ENCODE measurements at regions not wholly inside any gene's neighbourhood (a gene's known extent, or its start where the extent isn't known, plus 50 kb on each side); places are given as distances from the start of the nearest gene placed in this dataset.
"Not testable (repeated sequence)": the region's sequence is repeated elsewhere in the genome, so short reads cannot be mapped to it uniquely, and the experiment has no call there.

DNA sequence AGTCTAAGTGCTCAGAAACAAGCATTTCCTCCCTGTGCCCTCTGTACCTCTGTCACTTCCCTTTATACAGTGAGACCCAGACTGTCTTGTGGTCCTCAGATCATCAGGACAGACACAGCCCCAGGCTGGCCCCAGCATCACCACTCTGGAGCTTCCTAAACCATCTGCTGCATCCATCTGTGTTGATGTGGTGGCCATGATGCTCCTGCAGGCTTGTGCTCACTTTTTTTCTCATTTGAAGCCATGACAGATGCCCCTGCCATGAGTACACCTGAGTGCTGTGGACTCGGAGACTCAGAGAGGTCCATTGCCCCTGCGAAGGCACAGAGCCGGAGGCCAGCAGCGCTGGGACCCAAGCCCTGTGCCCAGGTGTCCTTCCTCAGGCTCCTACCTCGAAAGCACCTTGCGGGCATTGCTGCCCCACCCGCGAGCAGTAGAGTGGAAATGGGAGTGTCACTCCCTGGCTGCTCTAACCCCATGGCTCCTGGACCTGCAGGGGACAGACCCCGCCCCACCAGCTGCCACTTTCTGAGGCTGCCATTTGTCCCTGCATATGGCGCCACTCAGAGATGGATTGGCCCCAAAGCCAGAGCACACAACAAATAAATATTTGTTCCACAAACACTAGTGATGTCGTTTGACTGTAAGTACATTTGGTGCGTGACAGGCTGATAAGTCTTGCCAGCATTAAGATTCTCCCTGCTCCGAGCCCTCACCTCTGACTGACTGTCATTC lies 593.5 kb downstream of the TBC1D22A start:
- no peak overlapping the region for H3K4me3 Mint-ChIP-seq
- H3K9me3 Mint-ChIP-seq, result peaks cover 0 to 7% (median 4%) of the 10 kb centered on the region in 3 donors
- H3K36me3 Mint-ChIP-seq, result no peaks in the 10 kb centered on the region
- H3K27ac Mint-ChIP-seq, result no peak overlapping the region
- H3K4me1 Mint-ChIP-seq, result no peaks in the 10 kb centered on the region
- peaks cover 1% of the 10 kb centered on the region for H3K27me3 Mint-ChIP-seq

DNA sequence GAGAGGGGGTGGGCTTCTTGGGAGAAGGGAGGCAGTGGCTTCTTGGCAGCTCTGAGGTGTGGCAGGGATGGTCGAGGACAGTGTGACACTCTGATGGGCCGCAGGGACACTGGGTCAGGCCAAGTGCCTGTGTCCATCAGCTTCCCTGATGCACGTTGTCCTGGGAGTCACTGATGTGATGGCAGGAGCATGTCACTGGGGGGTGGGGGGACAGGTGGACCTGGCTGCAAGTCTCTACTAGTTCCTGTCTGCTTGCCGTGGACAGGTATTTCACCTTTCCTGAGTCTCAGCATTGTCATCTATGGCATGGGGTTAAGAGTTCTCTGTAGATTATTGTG lies 592.9 kb downstream of the TBC1D22A start:
- H3K27ac Mint-ChIP-seq, result no peak overlapping the region
- H3K36me3 Mint-ChIP-seq, result no peaks in the 10 kb centered on the region
- H3K9me3 Mint-ChIP-seq, result peaks cover 0 to 4% (median 0%) of the 10 kb centered on the region in 3 donors
- H3K27me3 Mint-ChIP-seq, result peaks cover 1% of the 10 kb centered on the region
- no peak overlapping the region for H3K4me3 Mint-ChIP-seq
- no peaks in the 10 kb centered on the region for H3K4me1 Mint-ChIP-seq

DNA sequence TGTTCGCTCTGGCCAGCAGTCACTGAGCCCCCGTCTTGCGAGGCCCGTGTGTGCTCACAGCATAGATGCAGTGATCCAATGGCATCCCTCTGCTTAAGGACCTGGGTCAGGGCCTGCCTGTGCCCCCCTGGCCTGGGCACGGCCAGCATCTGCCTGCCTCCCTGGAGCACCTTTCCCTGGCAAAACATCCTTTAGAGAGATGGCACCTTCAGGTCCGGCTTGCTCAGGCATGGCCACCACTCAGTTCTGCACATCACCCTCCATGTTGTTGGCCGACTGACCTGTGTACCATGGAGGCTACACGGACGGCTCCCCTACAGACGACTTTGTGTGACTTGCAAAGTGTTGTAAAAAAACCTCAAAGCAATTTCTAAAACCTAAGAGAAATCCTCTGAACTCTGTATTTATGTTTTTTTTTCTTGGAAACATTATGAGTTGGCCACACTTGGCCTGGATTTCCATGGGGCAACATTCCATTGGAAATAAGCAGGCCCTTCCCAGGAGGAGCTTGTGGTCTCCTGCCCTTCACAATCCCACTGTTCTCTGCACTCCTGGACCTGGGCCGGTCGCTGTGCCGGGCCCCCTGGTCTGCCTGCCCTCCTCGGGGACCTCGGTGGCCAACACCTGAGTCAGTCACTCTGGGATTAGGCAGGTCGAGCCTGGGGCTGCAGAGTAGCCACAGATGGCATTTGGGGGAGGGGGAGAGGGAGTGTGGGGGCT lies 592.4 kb downstream of the TBC1D22A start:
- H3K9me3 Mint-ChIP-seq, result peaks cover 0 to 5% (median 1%) of the 10 kb centered on the region in 3 donors
- no peak overlapping the region for H3K27ac Mint-ChIP-seq
- no peaks in the 10 kb centered on the region for H3K27me3 Mint-ChIP-seq
- H3K4me3 Mint-ChIP-seq, result no peak overlapping the region
- no peaks in the 10 kb centered on the region for H3K36me3 Mint-ChIP-seq
- H3K4me1 Mint-ChIP-seq, result no peaks in the 10 kb centered on the region

DNA sequence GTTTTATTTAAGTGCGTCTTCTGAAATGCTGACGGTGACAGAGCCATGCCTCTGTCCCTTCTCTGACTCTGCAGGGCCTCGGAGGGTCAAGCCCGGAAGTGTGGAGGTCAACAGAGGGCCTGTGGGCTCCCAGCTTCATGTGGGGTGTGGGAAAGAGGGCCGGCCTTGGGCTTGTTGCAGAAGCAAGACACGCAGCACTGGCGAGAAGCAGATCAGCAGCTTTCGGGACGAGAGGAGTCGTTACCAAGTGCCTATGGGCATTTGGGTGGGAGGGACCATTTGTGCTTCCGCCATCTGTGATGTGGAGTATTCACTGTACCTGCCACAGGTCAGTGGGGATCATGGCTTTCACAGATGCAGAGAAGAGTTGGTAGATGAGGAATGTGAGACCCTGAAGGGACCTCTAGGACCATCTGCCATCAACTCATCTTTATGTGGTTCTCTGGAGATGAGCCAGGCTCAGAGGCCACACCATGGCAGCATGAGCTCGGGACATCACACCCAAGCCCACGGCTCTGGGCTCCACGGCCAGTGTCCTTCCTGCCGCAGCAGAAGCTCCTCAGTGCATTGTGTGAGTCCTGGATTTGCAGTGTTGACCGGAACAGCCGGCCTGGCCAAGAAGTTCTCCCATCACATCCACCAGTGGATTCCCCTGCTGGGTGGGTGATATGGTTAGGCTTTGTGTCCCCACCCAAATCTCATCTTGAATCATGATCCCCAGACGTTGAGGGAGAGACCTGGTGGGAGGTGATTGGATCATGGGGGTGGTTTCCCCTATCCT lies 590.7 kb downstream of the TBC1D22A start:
- Mint-ChIP-seq H3K27me3 (no peaks in the 10 kb centered on the region), H3K27ac (peak overlapping the region in 1 of 3 donors; percentile 19)

DNA sequence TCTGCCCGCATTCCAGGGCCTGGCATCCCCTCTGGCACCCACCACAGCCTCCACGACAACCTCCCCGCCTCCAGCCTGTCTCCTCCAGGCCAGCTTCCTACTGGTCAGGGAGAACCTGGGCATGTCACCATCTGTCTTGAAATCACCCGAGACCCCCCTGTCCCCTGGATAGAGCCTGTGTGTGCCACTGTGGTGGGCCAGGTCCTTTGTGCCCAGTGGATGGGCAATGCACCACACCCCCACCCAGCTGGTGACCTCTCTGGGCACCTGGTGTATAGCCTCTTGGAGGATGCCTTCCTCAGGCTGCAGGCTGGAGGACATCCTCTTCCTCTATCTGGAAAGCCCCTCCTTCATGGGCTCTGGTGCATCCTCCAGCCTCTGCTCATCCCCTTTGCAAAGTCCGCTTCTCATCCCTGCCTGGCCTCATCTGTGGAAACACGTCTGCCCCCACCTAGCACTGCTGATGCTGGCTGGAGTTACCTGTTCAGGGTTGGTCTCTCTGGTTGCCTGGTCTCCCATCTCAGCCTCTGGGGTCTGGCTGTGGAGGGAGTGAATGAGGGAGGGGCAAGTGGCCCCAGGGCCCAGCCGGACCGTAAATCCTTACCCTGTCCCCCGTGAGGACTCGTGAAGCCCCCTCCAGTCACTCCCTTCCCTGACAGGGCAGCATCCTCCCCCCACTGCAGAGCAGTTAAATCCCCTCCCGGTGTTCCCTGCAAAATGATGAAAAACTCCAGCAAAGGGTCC lies 589.6 kb downstream of the TBC1D22A start:
- H3K4me1 Mint-ChIP-seq, result no peaks in the 10 kb centered on the region
- H3K4me3 Mint-ChIP-seq, result no peak overlapping the region
- peaks cover 0 to 7% (median 1%) of the 10 kb centered on the region in 3 donors for H3K9me3 Mint-ChIP-seq
- H3K27me3 Mint-ChIP-seq, result no peaks in the 10 kb centered on the region
- no peak overlapping the region for H3K27ac Mint-ChIP-seq
- H3K36me3 Mint-ChIP-seq, result no peaks in the 10 kb centered on the region

More for the DNA sequence above, 590.7 kb downstream of the TBC1D22A start:
- Mint-ChIP-seq H3K9me3 (peaks cover 0 to 7% (median 1%) of the 10 kb centered on the region in 3 donors), H3K36me3 (no peaks in the 10 kb centered on the region), H3K4me1 (no peaks in the 10 kb centered on the region), H3K4me3 (no peak overlapping the region)

DNA sequence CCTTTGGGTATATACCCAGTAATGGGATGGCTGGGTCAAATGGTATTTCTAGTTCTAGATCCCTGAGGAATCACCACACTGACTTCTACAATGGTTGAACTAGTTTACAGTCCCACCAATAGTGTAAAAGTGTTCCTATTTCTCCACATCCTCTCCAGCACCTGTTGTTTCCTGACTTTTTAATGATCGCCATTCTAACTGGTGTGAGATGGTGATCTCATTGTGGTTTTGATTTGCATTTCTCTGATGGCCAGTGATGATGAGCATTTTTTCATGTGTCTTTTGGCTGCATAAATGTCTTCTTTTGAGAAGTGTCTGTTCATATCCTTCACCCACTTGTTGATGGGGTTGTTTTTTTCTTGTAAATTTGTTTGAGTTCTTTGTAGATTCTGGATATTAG lies 583.8 kb downstream of the TBC1D22A start:
- not testable (repeated sequence) for H3K27ac Mint-ChIP-seq, H3K9me3 Mint-ChIP-seq, H3K36me3 Mint-ChIP-seq, H3K4me1 Mint-ChIP-seq, H3K4me3 Mint-ChIP-seq, H3K27me3 Mint-ChIP-seq

DNA sequence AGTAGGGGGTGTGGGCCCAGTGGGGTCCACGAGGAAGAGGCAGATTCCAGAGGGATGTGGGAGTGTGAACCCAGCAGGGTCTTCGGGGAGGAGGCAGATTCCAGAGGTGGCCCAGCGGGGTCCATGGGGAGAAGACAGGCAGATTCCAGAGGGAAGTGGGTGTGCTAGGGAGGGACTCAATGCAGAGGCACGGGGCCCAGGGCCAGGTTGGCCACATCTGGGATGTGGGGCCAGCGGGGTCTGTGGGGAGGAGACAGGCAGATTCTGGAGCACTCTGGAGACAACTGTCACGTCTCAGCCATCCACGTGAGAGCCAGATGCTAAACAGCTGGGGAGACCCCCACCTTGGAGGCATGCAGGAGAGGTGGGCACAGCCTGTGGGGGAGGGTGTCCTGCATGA lies 582.6 kb downstream of the TBC1D22A start:
- H3K4me3 Mint-ChIP-seq, result no peak overlapping the region
- H3K36me3 Mint-ChIP-seq, result no peaks in the 10 kb centered on the region
- H3K9me3 Mint-ChIP-seq, result peaks cover 0 to 4% (median 0%) of the 10 kb centered on the region in 3 donors
- no peak overlapping the region for H3K27ac Mint-ChIP-seq
- H3K4me1 Mint-ChIP-seq, result no peaks in the 10 kb centered on the region
- peaks cover 2% of the 10 kb centered on the region for H3K27me3 Mint-ChIP-seq

DNA sequence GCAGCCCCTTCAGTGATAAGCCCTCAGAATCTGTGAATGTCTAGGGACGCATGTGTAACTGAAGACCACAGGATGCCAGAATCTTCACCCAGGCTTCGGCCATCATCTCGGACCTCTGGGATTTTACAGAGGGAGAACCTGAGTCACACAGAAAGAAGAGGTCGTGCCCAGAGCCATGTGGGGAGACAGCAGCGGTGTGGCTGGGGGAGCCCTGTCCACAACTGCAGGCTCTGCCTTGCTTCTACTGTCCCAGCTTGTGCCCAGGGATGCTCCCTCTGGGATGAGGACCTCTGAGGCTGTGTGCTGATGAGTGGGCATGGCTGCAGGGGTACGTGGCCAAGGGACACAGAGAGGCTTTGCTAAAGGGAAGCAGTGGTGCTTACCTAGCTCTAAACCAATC lies 582.0 kb downstream of the TBC1D22A start:
- no peak overlapping the region for H3K27ac Mint-ChIP-seq
- no peak overlapping the region for H3K4me3 Mint-ChIP-seq
- H3K36me3 Mint-ChIP-seq, result no peaks in the 10 kb centered on the region
- peaks cover 2% of the 10 kb centered on the region for H3K27me3 Mint-ChIP-seq
- peaks cover 0 to 2% (median 0%) of the 10 kb centered on the region in 3 donors for H3K9me3 Mint-ChIP-seq
- H3K4me1 Mint-ChIP-seq, result no peaks in the 10 kb centered on the region

DNA sequence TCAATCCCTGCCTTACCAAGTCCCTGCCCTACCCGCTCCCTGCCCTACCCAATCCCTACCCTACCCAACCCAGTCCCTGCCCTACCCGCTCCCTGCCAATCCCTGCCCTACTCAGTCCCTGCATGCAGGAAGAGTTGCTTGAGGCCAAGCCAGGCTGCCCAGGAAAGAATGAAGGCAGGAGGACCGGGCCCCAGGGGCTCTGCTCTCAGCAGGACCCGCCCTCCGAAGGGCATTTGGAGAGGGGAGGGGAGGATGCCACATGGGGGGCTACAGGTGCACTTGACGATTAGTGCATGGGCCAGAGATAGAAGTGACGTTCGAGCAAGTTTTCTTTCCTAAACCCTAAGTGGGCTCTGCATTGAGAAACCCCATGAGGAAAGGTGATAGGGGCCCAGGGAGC lies 581.2 kb downstream of the TBC1D22A start:
- Mint-ChIP-seq H3K36me3 (peaks cover 2% of the 10 kb centered on the region), H3K4me3 (no peak overlapping the region), H3K4me1 (no peaks in the 10 kb centered on the region), H3K27me3 (peaks cover 2% of the 10 kb centered on the region), H3K27ac (no peak overlapping the region), H3K9me3 (peaks cover 0 to 2% (median 0%) of the 10 kb centered on the region in 3 donors)

DNA sequence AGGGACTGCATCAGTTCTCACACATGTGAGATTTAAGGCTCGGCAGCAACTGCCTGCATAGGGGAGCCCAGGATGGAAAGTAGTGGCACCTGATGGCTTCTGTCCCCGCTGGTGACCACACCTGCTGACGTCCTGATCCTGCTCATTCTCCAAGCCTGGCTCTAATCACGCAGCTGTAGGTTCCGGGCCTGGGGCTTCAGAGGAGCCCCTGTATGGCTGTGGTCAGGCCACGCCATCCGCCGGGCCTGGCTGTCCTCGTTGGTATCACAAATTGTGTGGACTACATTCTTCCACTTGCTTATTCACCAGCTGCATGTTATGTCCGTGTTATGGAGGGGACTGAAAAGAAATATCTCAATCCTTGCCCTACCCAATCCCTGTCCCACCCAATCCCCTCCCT lies 580.0 kb downstream of the TBC1D22A start:
- Mint-ChIP-seq H3K4me1 (no peaks in the 10 kb centered on the region), H3K27me3 (peaks cover 2% of the 10 kb centered on the region), H3K27ac (no peak overlapping the region), H3K4me3 (no peak overlapping the region), H3K9me3 (peaks cover 0 to 4% (median 2%) of the 10 kb centered on the region in 3 donors), H3K36me3 (peaks cover 2% of the 10 kb centered on the region)

DNA sequence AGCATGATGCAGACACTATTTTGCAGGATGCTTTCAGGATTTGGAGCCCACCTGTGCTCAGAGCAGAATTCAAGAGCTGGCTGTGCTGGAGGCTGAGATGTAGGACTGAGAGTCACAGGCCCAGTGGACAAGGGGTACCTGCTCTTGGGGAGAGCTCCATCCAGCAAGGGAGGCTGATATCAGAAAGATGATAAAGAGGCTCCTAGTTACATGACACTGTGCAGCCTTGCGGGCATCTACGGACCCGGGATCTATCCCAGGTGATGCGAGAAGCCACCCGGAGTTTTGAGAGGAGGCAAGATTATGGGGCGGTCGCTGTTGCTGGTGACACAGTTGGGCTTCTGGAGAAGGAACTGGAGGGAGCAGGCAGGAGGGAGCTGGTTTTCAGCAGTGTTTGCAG lies 579.0 kb downstream of the TBC1D22A start:
- H3K4me3 Mint-ChIP-seq, result no peak overlapping the region
- H3K4me1 Mint-ChIP-seq, result no peaks in the 10 kb centered on the region
- peaks cover 0 to 4% (median 2%) of the 10 kb centered on the region in 3 donors for H3K9me3 Mint-ChIP-seq
- H3K27me3 Mint-ChIP-seq, result peaks cover 2% of the 10 kb centered on the region
- peaks cover 2% of the 10 kb centered on the region for H3K36me3 Mint-ChIP-seq
- H3K27ac Mint-ChIP-seq, result no peak overlapping the region

DNA sequence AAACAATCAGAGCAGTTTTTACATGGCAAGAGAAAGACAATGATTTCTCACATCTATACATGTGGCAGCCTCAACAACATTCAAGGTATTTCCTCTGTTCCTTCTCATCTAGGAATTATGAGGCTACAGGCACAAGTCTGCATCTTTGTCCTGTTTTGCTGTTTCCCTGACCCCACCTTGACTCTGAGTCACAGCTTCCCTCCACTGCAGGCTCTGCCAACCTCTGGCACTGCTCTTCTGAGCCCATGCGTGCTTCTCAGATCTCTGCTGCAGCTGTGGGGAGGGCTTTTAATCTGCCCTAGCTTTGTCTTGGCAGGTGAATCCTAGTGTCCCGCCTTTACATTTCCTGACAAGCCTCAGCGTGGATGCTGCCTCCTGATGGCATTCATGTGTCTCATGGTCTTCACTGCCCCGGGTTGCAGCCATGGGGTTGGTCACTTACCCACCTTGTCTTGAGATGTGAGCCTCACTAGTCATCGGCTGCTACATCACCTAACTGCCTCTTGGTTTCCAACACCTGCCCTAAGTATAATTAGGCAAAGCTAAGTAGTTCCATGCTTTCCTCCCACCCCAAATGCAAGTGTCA lies 578.5 kb downstream of the TBC1D22A start:
- Mint-ChIP-seq H3K27ac (no peak overlapping the region), H3K4me1 (peaks cover 0 to under 1% (median 0%) of the 10 kb centered on the region in 3 donors), H3K27me3 (peaks cover 2% of the 10 kb centered on the region), H3K36me3 (peaks cover 2% of the 10 kb centered on the region), H3K9me3 (peaks cover 2 to 8% (median 2%) of the 10 kb centered on the region in 3 donors), H3K4me3 (no peak overlapping the region)

DNA sequence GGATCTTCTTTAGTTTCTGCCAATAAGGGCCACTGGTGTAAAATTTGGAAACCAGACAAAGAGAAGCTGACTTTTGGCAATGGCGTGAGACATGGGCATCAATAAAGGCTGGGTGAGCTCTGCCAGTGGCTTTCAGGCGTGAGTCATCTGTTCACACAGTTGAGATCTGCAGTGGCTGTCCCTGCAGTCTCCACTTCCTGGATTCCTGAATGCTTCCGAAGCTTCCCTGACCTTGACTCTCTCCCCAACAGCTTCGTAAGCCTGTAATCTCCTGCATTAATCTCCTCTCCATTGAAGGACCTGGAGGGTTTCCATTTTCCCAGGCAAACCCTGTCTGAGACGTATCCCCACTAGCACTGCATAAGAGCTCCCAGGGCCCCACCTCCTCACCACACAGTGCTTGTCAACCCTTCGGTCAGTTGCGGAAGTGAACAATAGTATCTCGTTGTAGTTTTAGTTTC lies 574.7 kb downstream of the TBC1D22A start:
- H3K4me3 Mint-ChIP-seq, result peak overlapping the region in 3 of 4 donors; percentile 28 to 76 (median 66)
- peaks cover 2% of the 10 kb centered on the region for H3K36me3 Mint-ChIP-seq
- H3K9me3 Mint-ChIP-seq, result peaks cover 3 to 17% (median 4%) of the 10 kb centered on the region in 3 donors
- peak overlapping the region in 2 of 3 donors; percentile 20 to 55 for H3K27ac Mint-ChIP-seq
- peaks cover 2% of the 10 kb centered on the region for H3K27me3 Mint-ChIP-seq
- peaks cover 0 to 2% (median 0%) of the 10 kb centered on the region in 3 donors for H3K4me1 Mint-ChIP-seq

DNA sequence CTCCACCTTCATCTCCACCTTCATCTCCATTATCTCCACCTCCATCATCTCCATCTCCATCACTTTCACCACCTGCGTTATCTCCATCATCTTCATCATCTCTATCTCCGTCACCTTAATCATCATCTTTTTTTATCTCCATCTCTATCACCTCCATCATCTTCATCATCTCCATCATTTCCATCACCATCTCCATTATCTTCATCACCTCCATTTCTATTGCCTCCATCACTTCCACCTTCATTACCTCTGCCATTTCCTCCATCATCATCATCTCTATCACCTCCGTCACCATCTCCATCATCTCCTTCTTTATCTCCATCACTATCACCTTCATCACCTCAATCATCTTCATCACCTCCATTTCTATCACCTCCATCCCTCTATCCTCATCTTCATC lies 573.5 kb downstream of the TBC1D22A start:
- Mint-ChIP-seq H3K4me1 (peaks cover 0 to 2% (median 0%) of the 10 kb centered on the region in 3 donors), H3K9me3 (peaks cover 3 to 17% (median 4%) of the 10 kb centered on the region in 3 donors), H3K27me3 (peaks cover 6% of the 10 kb centered on the region), H3K4me3 (no peak overlapping the region), H3K36me3 (peaks cover 2% of the 10 kb centered on the region), H3K27ac (no peak overlapping the region)
